ENCODE measurements at regions not wholly inside any gene's neighbourhood (a gene's known extent, or its start where the extent isn't known, plus 50 kb on each side); places are given as distances from the start of the nearest gene placed in this dataset.

GRCh38 chr1:222290866-222291265, 257.0 kb downstream of the HHIPL2 start:
- Histone ChIP-seq H3K23ac (ENCODE audit: insufficient read length) (no peak overlapping the region), H4K91ac (replicated peaks; ENCODE audit: insufficient read length, low read length) (no peak overlapping the region), H2AK5ac (ENCODE audit: low read depth, low read length) (no peak overlapping the region), H3K79me2 (ENCODE audit: control insufficient read depth in 1 of 2, insufficient read depth in 2 of 2, low read length in 2 of 2) (no peaks in the 10 kb centered on the region), H4K5ac (ENCODE audit: insufficient read length, low read depth, low read length) (no peak overlapping the region), H2BK120ac (replicated peaks; ENCODE audit: low read depth, low read length) (no peak overlapping the region), H3K14ac (ENCODE audit: insufficient read length) (no peak overlapping the region), H3K79me1 (ENCODE audit: low read depth, low read length) (no peaks in the 10 kb centered on the region), H3K23me2 (ENCODE audit: low read depth, low read length) (no peaks in the 10 kb centered on the region), H2BK12ac (ENCODE audit: low read depth, low read length) (no peak overlapping the region), H3K4ac (replicated peaks; ENCODE audit: insufficient read length, low read depth, low read length) (no peak overlapping the region), H3K9me3 (ENCODE audit: insufficient read depth in 2 of 2, low read depth in 1 of 2, low read length in 1 of 2) (no peaks in the 10 kb centered on the region), H3K4me1 (replicated peaks in 1 of 4; ENCODE audit: control insufficient read depth in 3 of 4, insufficient read depth in 4 of 4, low read length in 3 of 4) (no peaks in the 10 kb centered on the region), H2BK20ac (ENCODE audit: low read length) (no peak overlapping the region), H3K36me3 (ENCODE audit: control insufficient read depth in 2 of 4, insufficient read depth in 4 of 4, low read length in 3 of 4) (no peaks in the 10 kb centered on the region), H3K27me3 (replicated peaks in 1 of 4; ENCODE audit: control insufficient read depth in 3 of 4, extremely low read depth in 1 of 4, insufficient read depth in 3 of 4, low read length in 3 of 4) (no peaks in the 10 kb centered on the region), H3K18ac (ENCODE audit: extremely low read depth, low read length) (no peak overlapping the region), H3K56ac (replicated peaks; ENCODE audit: insufficient read length, low read depth, low read length) (no peak overlapping the region), H3K4me2 (ENCODE audit: insufficient read depth in 1 of 2, low read depth in 2 of 2, low read length in 2 of 2) (no peak overlapping the region), H2AFZ (ENCODE audit: low read length) (no peak overlapping the region), H3K27ac (ENCODE audit: low read depth, low read length) (no peak overlapping the region), H4K8ac (ENCODE audit: extremely low read depth, insufficient read depth, low read length) (no peak overlapping the region), H2BK5ac (ENCODE audit: low read depth, low read length) (no peak overlapping the region), H2BK15ac (ENCODE audit: low read length) (no peak overlapping the region), H3K9ac (replicated peaks in 1 of 4; ENCODE audit: extremely low read depth in 1 of 4, low read depth in 3 of 4, low read length in 3 of 4) (no peak overlapping the region), H3K4me3 (ENCODE audit: extremely low read depth in 1 of 4, insufficient read depth in 2 of 4, low read depth in 3 of 4, low read length in 4 of 4) (no peak overlapping the region), H4K20me1 (replicated peaks in 1 of 2; ENCODE audit: control insufficient read depth in 1 of 2, insufficient read depth in 2 of 2, low read length in 2 of 2) (no peaks in the 10 kb centered on the region)
- FAIRE-seq (no peak), DNase-seq (ENCODE audit: low read depth in 1 of 2, low spot score in 2 of 2) (no peak)
- ChIA-PET CTCF (ENCODE audit: partially characterized antibody) (no interaction called here), POLR2A (ENCODE audit: partially characterized antibody) (no interaction called here)
- 89% methylated on average over 2 of the region's 2 CpGs; no CpG with 5 or more reads in 1 of the 2 experiments for WGBS, 2 experiments (ENCODE audit: extremely low coverage in 1 of 2, insufficient coverage in 1 of 2, insufficient read length in 1 of 2, insufficient replicate concordance in 2 of 2, low coverage in 1 of 2, low lambda C conversion rate in 2 of 2, missing lambda C conversion rate in 1 of 2)
- TF ChIP-seq RFX5 (IDR thresholded peaks at IDR 0.05; ENCODE audit: borderline replicate concordance, low read depth, low read length) = no peak
- TF ChIP-seq POU5F1 (IDR thresholded peaks at IDR 0.05; ENCODE audit: low read depth, low read length) = no peak
- TF ChIP-seq RNF2 (IDR thresholded peaks at IDR 0.05; ENCODE audit: borderline replicate concordance, low read depth, low read length, missing control alignments, poor library complexity, severe bottlenecking) = no peak
- no peak for TF ChIP-seq MAFK (IDR thresholded peaks at IDR 0.05; ENCODE audit: low read depth, low read length)
- TF ChIP-seq SP4 (IDR thresholded peaks at IDR 0.05; ENCODE audit: low read length) = no peak
- TF ChIP-seq SAP30 (IDR thresholded peaks at IDR 0.05; ENCODE audit: insufficient read depth, insufficient replicate concordance, low read length) = no peak

Measured in H1 (cell line).